ENCODE measurements at regions not wholly inside any gene's neighbourhood (a gene's known extent, or its start where the extent isn't known, plus 50 kb on each side); places are given as distances from the start of the nearest gene placed in this dataset.
"Not testable (repeated sequence)": the region's sequence is repeated elsewhere in the genome, so short reads cannot be mapped to it uniquely, and the experiment has no call there.

GRCh38 chr3:15877813-15878212 lies 80.0 kb upstream of the ANKRD28 start:
- CTCF ChIA-PET, result no interaction called here
- BruUV-seq (replicated peaks), result no TSS peak
- Histone ChIP-seq H3K23ac (ENCODE audit: low read depth, low read length) (no peak overlapping the region), H3K36me3 (ENCODE audit: control insufficient read depth, insufficient read depth, low read length) (no peaks in the 10 kb centered on the region), H4K5ac (ENCODE audit: low read depth, low read length) (no peak overlapping the region), H2AK9ac (replicated peaks; ENCODE audit: low read depth, low read length, poor library complexity) (no peak overlapping the region), H3K79me1 (ENCODE audit: low read depth in 1 of 2, low read length in 2 of 2) (no peaks in the 10 kb centered on the region), H3K27ac (ENCODE audit: insufficient read depth, low read length) (no peak overlapping the region), H2AK5ac (ENCODE audit: low read depth, low read length) (no peak overlapping the region), H4K20me1 (ENCODE audit: insufficient read depth, low read length) (no peaks in the 10 kb centered on the region), H2AFZ (replicated peaks; ENCODE audit: low read length, poor library complexity) (no peak overlapping the region), H2BK15ac (ENCODE audit: low read depth, low read length) (no peak overlapping the region), H3K14ac (replicated peaks; ENCODE audit: low read depth, low read length) (no peak overlapping the region), H4K91ac (ENCODE audit: insufficient read depth, low read depth, low read length) (no peak overlapping the region), H3K9me1 (ENCODE audit: insufficient read depth, low read length) (0 out of 2 replicates have a peak, but pooled peaks cover 3% of the 10 kb centered on the region), H2BK20ac (ENCODE audit: low read depth, low read length) (no peak overlapping the region), H3K9ac (ENCODE audit: low read depth, low read length) (no peak overlapping the region), H3K4me3 (ENCODE audit: insufficient read depth, low read depth, low read length) (no peak overlapping the region), H2BK120ac (ENCODE audit: low read depth, low read length) (no peak overlapping the region), H3K4me2 (ENCODE audit: low read depth, low read length) (no peak overlapping the region), H3K4me1 (ENCODE audit: control insufficient read depth, insufficient read depth, low read length) (peaks cover 9% of the 10 kb centered on the region), H2BK5ac (ENCODE audit: low read depth, low read length, poor library complexity, severe bottlenecking) (no peak overlapping the region), H3K4ac (ENCODE audit: low read depth, low read length) (no peak overlapping the region), H3K9me3 (ENCODE audit: control insufficient read depth, insufficient read depth, low read length) (no peaks in the 10 kb centered on the region), H3K56ac (ENCODE audit: extremely low read depth, insufficient read depth, low read length) (no peak overlapping the region), H3K27me3 (ENCODE audit: control insufficient read depth, insufficient read depth, low read length) (no peaks in the 10 kb centered on the region), H4K8ac (ENCODE audit: low read depth in 2 of 2, low read length in 2 of 2) (no peak overlapping the region), H3K18ac (ENCODE audit: low read depth, low read length) (no peak overlapping the region)
- ATAC-seq (ENCODE audit: low read depth), result no peak
- POLR2A ChIA-PET (ENCODE audit: unreplicated experiment), result no interaction called here
- dilution Hi-C loops (cut with HindIII; ENCODE audit: low sequenced_read_pairs, unreplicated experiment) (no loop called here), in situ Hi-C loops (cut with MboI; ENCODE audit: low sequenced_read_pairs) (no loop called here), intact Hi-C loops (cut with micrococcal nuclease) (no loop called here)
- 100% methylated on average over 9 of the region's 20 CpGs; no CpG with 5 or more reads in 1 of the 2 experiments for WGBS, 2 experiments (ENCODE audit: extremely low coverage in 2 of 2, insufficient read length in 1 of 2)
- no peak for DNase-seq
- no peak for TF ChIP-seq RFX5 (IDR thresholded peaks at IDR 0.05; ENCODE audit: low read depth, low read length)
- no peak for TF ChIP-seq RAD21 (IDR thresholded peaks at IDR 0.05; ENCODE audit: low read length)
- no peak for TF ChIP-seq SMC3 (IDR thresholded peaks at IDR 0.05; ENCODE audit: low read depth, low read length)
- no peak for TF ChIP-seq BHLHE40 (IDR thresholded peaks at IDR 0.05; ENCODE audit: low read depth, low read length)

DNA sequence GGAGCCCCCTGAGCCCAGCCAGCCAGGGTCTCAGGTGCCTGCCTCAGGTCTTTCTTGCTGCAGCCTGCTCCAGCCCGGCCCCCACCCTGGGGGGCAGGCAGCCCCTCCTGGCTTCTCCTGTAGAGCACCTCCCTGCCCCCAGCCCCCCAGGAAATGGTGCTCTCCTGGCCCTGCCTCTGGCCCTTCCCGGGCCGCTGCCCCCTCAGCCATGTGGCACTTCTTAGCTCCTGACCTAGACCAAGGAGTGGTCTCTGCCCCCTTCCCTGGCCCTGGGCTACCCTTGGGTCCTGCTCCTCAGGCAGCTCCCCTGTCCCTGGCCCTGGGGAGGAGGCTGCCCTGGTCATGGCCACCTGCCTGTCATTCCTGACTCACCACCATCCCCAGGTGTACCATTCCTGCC lies 82.0 kb upstream of the ANKRD28 start:
- H3K9ac ChIP-seq (ENCODE audit: low read depth, low read length); dilution Hi-C loops (cut with HindIII; ENCODE audit: low sequenced_read_pairs, unreplicated experiment); H3K4me2 ChIP-seq (ENCODE audit: low read depth, low read length); H3K56ac ChIP-seq (ENCODE audit: extremely low read depth, insufficient read depth, low read length); H3K27ac ChIP-seq (ENCODE audit: insufficient read depth, low read length); CTCF ChIA-PET; H3K36me3 ChIP-seq (ENCODE audit: control insufficient read depth, insufficient read depth, low read length); H3K18ac ChIP-seq (ENCODE audit: low read depth, low read length); H3K9me3 ChIP-seq (ENCODE audit: control insufficient read depth, insufficient read depth, low read length); H2BK20ac ChIP-seq (ENCODE audit: low read depth, low read length); BruUV-seq (replicated peaks); H2AK9ac ChIP-seq (replicated peaks; ENCODE audit: low read depth, low read length, poor library complexity); H3K23ac ChIP-seq (ENCODE audit: low read depth, low read length); H3K9me1 ChIP-seq (ENCODE audit: insufficient read depth, low read length); H3K4me1 ChIP-seq (ENCODE audit: control insufficient read depth, insufficient read depth, low read length); in situ Hi-C loops (cut with MboI; ENCODE audit: low sequenced_read_pairs); intact Hi-C loops (cut with micrococcal nuclease); H2AFZ ChIP-seq (replicated peaks; ENCODE audit: low read length, poor library complexity); ATAC-seq (ENCODE audit: low read depth); H4K20me1 ChIP-seq (ENCODE audit: insufficient read depth, low read length); DNase-seq; H2AK5ac ChIP-seq (ENCODE audit: low read depth, low read length); H3K4me3 ChIP-seq (ENCODE audit: insufficient read depth, low read depth, low read length); POLR2A ChIA-PET (ENCODE audit: unreplicated experiment); H4K5ac ChIP-seq (ENCODE audit: low read depth, low read length); H3K4ac ChIP-seq (ENCODE audit: low read depth, low read length); H3K14ac ChIP-seq (replicated peaks; ENCODE audit: low read depth, low read length); H4K91ac ChIP-seq (ENCODE audit: insufficient read depth, low read depth, low read length); H3K27me3 ChIP-seq (ENCODE audit: control insufficient read depth, insufficient read depth, low read length); H2BK120ac ChIP-seq (ENCODE audit: low read depth, low read length); H2BK5ac ChIP-seq (ENCODE audit: low read depth, low read length, poor library complexity, severe bottlenecking); H2BK15ac ChIP-seq (ENCODE audit: low read depth, low read length); H4K8ac ChIP-seq (ENCODE audit: low read depth in 2 of 2, low read length in 2 of 2); H3K79me1 ChIP-seq (ENCODE audit: low read depth in 1 of 2, low read length in 2 of 2): not testable (repeated sequence)
- WGBS, 2 experiments (ENCODE audit: extremely low coverage in 2 of 2, insufficient read length in 1 of 2), result 81% methylated on average over 2 of the region's 3 CpGs; no CpG with 5 or more reads in 1 of the 2 experiments

Measured in IMR-90 (cell line).